IMR-90 (cell line): ENCODE measurements at regions not wholly inside any gene's neighbourhood (a gene's known extent, or its start where the extent isn't known, plus 50 kb on each side); places are given as distances from the start of the nearest gene placed in this dataset.

ENCODE experiments used
- ATAC-seq: fragments of 200-7000 bp; cut with Tn5 transposase; 2 replicates; pipeline ENCODE4 v1.9.1; 2020; ENCODE audit warnings: low read depth, mild to moderate bottlenecking, moderate library complexity
- BruUV-seq: library from RNA; stranded (reverse); fragments of 400-500 nt; replicated peaks from 2 replicates; lab custom pipeline; 2021; lab: Mats Ljungman, UMichigan
- CTCF ChIA-PET: fragments of 300-600 bp; formaldehyde crosslinking; extraction: SDS; loops from one replicate; lab custom pipeline; 2021; ENCODE audit warnings: antibody characterized with exemption; lab: Yijun Ruan, JAX
- POLR2A ChIA-PET: fragments of 300-600 bp; sonication (Branson Sonifier 250); formaldehyde crosslinking; loops from one replicate; lab custom pipeline; 2022; ENCODE audit warnings: antibody characterized with exemption; ENCODE audit not compliant: unreplicated experiment; lab: Charles Lee
- DNase-seq: peaks from one replicate; pipeline ENCODE4 v3.0.0; 2013
- H2AFZ ChIP-seq: replicated peaks from 2 replicates; pipeline ENCODE3; 2013; ENCODE audit warnings: low read length, mild to moderate bottlenecking; ENCODE audit not compliant: poor library complexity
- H2AK5ac ChIP-seq: 2 replicates; pipeline ENCODE4 v1.6.1; 2013; ENCODE audit warnings: low read depth, low read length, inconsistent platforms
- H2AK9ac ChIP-seq: replicated peaks from 2 replicates; pipeline ENCODE3; 2013; ENCODE audit warnings: mild to moderate bottlenecking, low read depth, low read length, moderate library complexity; ENCODE audit not compliant: poor library complexity
- H2BK120ac ChIP-seq: 2 replicates; pipeline ENCODE4 v1.6.1; 2013; ENCODE audit warnings: low read depth, low read length, inconsistent platforms
- H2BK15ac ChIP-seq: 3 replicates; pipeline ENCODE4 v1.6.1; 2013; ENCODE audit warnings: low read depth, low read length, inconsistent platforms
- H2BK20ac ChIP-seq: 2 replicates; pipeline ENCODE4 v1.6.1; 2013; ENCODE audit warnings: low read depth, mild to moderate bottlenecking, inconsistent platforms, low read length, moderate library complexity
- H2BK5ac ChIP-seq: 2 replicates; pipeline ENCODE4 v1.6.1; 2013; ENCODE audit warnings: mild to moderate bottlenecking, low read depth, low read length, inconsistent platforms; ENCODE audit not compliant: poor library complexity, severe bottlenecking
- H3K14ac ChIP-seq: replicated peaks from 2 replicates; pipeline ENCODE4 v1.6.1; 2013; ENCODE audit warnings: low read depth, low read length, inconsistent platforms
- H3K18ac ChIP-seq: 2 replicates; pipeline ENCODE4 v1.6.1; 2013; ENCODE audit warnings: low read depth, low read length, control low read depth
- H3K23ac ChIP-seq: 2 replicates; pipeline ENCODE4 v1.6.1; 2013; ENCODE audit warnings: low read depth, low read length, inconsistent platforms
- H3K27ac ChIP-seq: 2 replicates; pipeline ENCODE4 v1.5.1; 2013; ENCODE audit warnings: mild to moderate bottlenecking, control low read depth, low read length; ENCODE audit not compliant: insufficient read depth
- H3K27me3 ChIP-seq: 2 replicates; pipeline ENCODE4 v1.6.1; 2013; ENCODE audit warnings: low read length; ENCODE audit not compliant: control insufficient read depth, insufficient read depth
- H3K36me3 ChIP-seq: 2 replicates; pipeline ENCODE4 v1.6.1; 2013; ENCODE audit warnings: low read length, mixed read lengths; ENCODE audit not compliant: control insufficient read depth, insufficient read depth
- H3K4ac ChIP-seq: 2 replicates; pipeline ENCODE4 v1.6.1; 2013; ENCODE audit warnings: low read depth, low read length, inconsistent platforms
- H3K4me1 ChIP-seq: 2 replicates; pipeline ENCODE4 v1.6.1; 2013; ENCODE audit warnings: low read length, mixed read lengths; ENCODE audit not compliant: control insufficient read depth, insufficient read depth
- H3K4me2 ChIP-seq: 2 replicates; pipeline ENCODE4 v1.6.1; 2013; ENCODE audit warnings: low read depth, mild to moderate bottlenecking, control low read depth, low read length, moderate library complexity
- H3K4me3 ChIP-seq: 2 replicates; pipeline ENCODE4 v1.5.1; 2013; ENCODE audit warnings: low read depth, mild to moderate bottlenecking, control low read depth, low read length, moderate library complexity; ENCODE audit not compliant: insufficient read depth
- H3K56ac ChIP-seq: 2 replicates; pipeline ENCODE4 v1.6.1; 2013; ENCODE audit warnings: low read length, inconsistent platforms; ENCODE audit not compliant: insufficient read depth; ENCODE audit errors: extremely low read depth
- H3K79me1 ChIP-seq, 2 experiments: 2 replicates each; pipeline ENCODE4 v1.6.1; 2013; ENCODE audit warnings: low read length in 2 of 2, inconsistent platforms in 1 of 2, low read depth in 1 of 2
- H3K9ac ChIP-seq: 2 replicates; pipeline ENCODE4 v1.6.1; 2013; ENCODE audit warnings: low read depth, low read length, control low read depth
- H3K9me1 ChIP-seq: 2 replicates; pipeline ENCODE4 v1.6.1; 2013; ENCODE audit warnings: low read length, inconsistent platforms; ENCODE audit not compliant: insufficient read depth
- H3K9me3 ChIP-seq: 2 replicates; pipeline ENCODE4 v1.6.1; 2013; ENCODE audit warnings: low read length; ENCODE audit not compliant: control insufficient read depth, insufficient read depth
- H4K20me1 ChIP-seq: 2 replicates; pipeline ENCODE4 v1.6.1; 2013; ENCODE audit warnings: low read length, inconsistent platforms; ENCODE audit not compliant: insufficient read depth
- H4K5ac ChIP-seq: 2 replicates; pipeline ENCODE4 v1.6.1; 2013; ENCODE audit warnings: mild to moderate bottlenecking, low read depth, low read length, control low read depth
- H4K8ac ChIP-seq, 2 experiments: 2 replicates each; pipeline ENCODE4 v1.6.1; 2013; ENCODE audit warnings: low read depth in 2 of 2, low read length in 2 of 2, control low read depth in 1 of 2, inconsistent platforms in 1 of 2
- H4K91ac ChIP-seq: 2 replicates; pipeline ENCODE4 v1.6.1; 2013; ENCODE audit warnings: low read depth, low read length, inconsistent platforms; ENCODE audit not compliant: insufficient read depth
- MAZ ChIP-seq: IDR thresholded peaks from 2 replicates; pipeline ENCODE4 v1.6.1; 2012; ENCODE audit warnings: low read depth, mild to moderate bottlenecking, low read length, improper control_type of control experiment, moderate library complexity, borderline replicate concordance
- WGBS, 2 experiments: methylation state at CpG; one replicate each; pipeline versions ENCODE4 v1.1.5 to v1.1.7; 2013; ENCODE audit warnings: missing lambda C conversion rate in 2 of 2; ENCODE audit not compliant: insufficient read length in 1 of 2; ENCODE audit errors: extremely low coverage in 2 of 2; 5-methylcytosine and 5-hydroxymethylcytosine counted together
- dilution Hi-C: fragments of 300-500 bp; cut with HindIII; formaldehyde crosslinking; loops from one replicate; pipeline ENCODE4 v1.14.3; 2018; ENCODE audit warnings: low sequenced_read_pairs; ENCODE audit not compliant: unreplicated experiment
- in situ Hi-C: fragments of 300-500 bp; cut with MboI; formaldehyde crosslinking; loops from 3 replicates; pipeline ENCODE4 v1.14.3; 2019; ENCODE audit warnings: low sequenced_read_pairs, inconsistent platforms, mixed read lengths
- intact Hi-C: fragments of 100-400 bp; cut with micrococcal nuclease; formaldehyde crosslinking; loops from 2 replicates; pipeline ENCODE4 v1.10.0; 2022

DNA sequence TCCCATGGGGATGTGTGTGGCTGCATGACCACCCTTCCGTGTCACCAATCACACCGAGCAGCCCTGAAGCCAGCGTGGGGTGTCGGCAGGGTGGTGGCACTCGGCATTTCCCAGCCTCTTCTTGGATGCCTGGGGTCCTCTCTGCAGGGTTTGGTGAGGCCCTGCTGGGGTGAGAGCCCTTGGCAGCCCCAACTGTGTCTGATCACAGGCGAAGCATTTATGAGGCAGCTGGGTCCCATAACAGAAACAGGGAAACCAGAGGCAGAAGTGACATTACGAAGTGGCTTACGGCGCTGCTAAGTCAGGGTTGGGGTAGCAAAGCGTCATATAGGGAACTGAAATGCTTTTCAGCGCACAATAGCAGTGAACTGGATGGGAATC, 92.3 kb upstream of the SEPTIN5 start:
- no peaks in the 10 kb centered on the region for H4K20me1 ChIP-seq
- TF ChIP-seq MAZ, result no peak
- in situ Hi-C loops, result no loop called here
- H3K27me3 ChIP-seq, result peaks cover 63% of the 10 kb centered on the region
- H3K23ac ChIP-seq, result no peak overlapping the region
- H3K4ac ChIP-seq, result no peak overlapping the region
- dilution Hi-C loops, result no loop called here
- no peak overlapping the region for H3K4me3 ChIP-seq
- no peaks in the 10 kb centered on the region for H3K9me3 ChIP-seq
- ATAC-seq, result no peak
- no peak overlapping the region for H2BK5ac ChIP-seq
- ChIA-PET POLR2A (no interaction called here), CTCF (no interaction called here)
- WGBS, 2 experiments, result 8% methylated on average over 2 of the region's 11 CpGs; no CpG with 5 or more reads in 1 of the 2 experiments
- H2AK9ac ChIP-seq, result no peak overlapping the region
- H2BK20ac ChIP-seq, result no peak overlapping the region
- no peak overlapping the region for H2BK120ac ChIP-seq
- H2BK15ac ChIP-seq, result no peak overlapping the region
- intact Hi-C loops, result no loop called here
- H4K8ac ChIP-seq, result no peak overlapping the region
- DNase-seq, result no peak
- H4K5ac ChIP-seq, result no peak overlapping the region
- H3K27ac ChIP-seq, result no peak overlapping the region
- H3K36me3 ChIP-seq, result no peaks in the 10 kb centered on the region
- H3K4me1 ChIP-seq, result no peaks in the 10 kb centered on the region
- no peak overlapping the region for H3K14ac ChIP-seq
- no peak overlapping the region for H3K56ac ChIP-seq
- no peak overlapping the region for H3K9ac ChIP-seq
- H3K4me2 ChIP-seq, result no peak overlapping the region
- no peak overlapping the region for H2AK5ac ChIP-seq
- no TSS peak for BruUV-seq
- no peaks in the 10 kb centered on the region for H3K9me1 ChIP-seq
- H4K91ac ChIP-seq, result no peak overlapping the region
- H2AFZ ChIP-seq, result peak overlapping the region; percentile 51
- no peaks in the 10 kb centered on the region for H3K79me1 ChIP-seq
- no peak overlapping the region for H3K18ac ChIP-seq
